HG03039 (cell line): ENCODE measurements at regions not wholly inside any gene's neighbourhood (a gene's known extent, or its start where the extent isn't known, plus 50 kb on each side); places are given as distances from the start of the nearest gene placed in this dataset.
"Not testable (repeated sequence)": the region's sequence is repeated elsewhere in the genome, so short reads cannot be mapped to it uniquely, and the experiment has no call there.

Source experiments
- ATAC-seq: cut with Tn5 transposase; IDR thresholded peaks from one replicate; pipeline ENCODE4 v1.9.1; 2021; ENCODE audit warnings: mild to moderate bottlenecking, moderate library complexity; ENCODE audit not compliant: unreplicated experiment

DNA sequence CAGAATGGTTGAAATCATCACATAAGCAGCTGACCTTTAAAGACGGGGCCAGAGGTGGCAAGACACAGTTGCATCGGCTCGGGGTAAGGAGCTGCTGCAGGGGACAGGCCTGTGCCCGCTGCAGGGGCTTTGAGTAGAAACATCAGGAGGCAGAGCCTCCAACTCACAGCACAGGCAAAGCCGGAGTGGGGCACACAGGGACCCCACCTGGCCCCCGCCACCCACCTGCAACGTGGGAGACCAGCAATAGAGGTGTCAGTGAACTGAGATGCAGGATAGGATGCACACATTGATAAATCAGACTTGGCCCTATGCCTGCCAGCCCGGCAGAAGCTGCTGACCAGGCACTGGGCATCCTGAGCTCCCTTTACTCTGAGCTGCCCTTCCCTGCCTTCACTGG, 257.2 kb downstream of the NPHP4 start:
- no peak for ATAC-seq

DNA sequence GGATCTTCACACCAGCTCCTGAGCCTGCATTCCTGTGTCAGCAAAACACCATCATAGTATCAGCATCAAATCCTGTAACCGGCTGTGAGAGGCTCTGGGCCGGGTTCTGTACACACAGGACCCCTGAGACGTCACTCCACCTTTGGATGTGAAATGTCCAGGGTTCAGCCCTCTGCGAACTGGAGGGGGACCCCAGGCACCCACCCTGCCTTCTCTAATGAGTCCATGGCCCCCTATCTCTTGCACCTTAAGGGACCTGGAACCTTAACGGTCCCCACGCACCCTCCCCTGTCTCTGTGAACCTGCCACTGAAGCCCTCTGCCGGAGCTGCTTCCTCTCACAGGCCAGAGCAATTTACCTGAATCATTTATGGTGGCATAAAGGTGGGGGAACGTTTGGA, 257.8 kb downstream of the NPHP4 start:
- no peak for ATAC-seq

DNA sequence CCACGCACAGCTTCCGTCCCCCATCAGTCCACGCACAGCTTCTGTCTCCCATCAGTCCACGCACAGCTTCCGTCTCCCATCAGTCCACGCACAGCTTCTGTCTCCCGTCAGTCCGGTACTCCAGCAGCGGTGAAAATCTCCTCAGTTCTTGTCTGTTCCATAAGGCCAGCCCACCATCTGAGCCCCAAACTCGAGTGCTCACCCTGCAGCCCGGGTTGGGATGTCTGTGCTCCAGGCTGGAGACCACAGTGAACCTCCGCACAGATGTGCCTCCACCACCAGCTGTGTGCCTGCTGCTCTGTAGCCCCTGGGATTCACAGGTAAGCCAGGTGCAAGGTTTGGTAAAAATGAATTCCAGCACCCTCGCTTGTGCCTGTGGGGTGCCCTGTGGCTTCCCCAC, 258.6 kb downstream of the NPHP4 start:
- ATAC-seq: no peak

DNA sequence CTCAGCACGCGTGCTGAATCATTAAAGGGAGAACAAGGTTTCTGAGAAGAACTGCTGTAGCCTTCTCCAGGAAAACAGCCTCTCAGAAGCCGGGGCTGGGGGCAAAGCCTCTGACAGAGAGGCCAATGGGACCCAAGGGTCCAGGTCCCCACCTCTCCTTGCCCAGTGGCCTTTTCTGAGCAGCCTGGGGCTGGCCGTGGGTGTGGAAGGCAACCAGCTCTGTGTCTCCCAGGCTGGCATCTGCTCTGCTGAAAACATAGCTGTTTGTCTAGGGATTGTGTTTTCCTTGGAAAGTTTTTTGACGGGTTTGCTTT, 261.2 kb downstream of the NPHP4 start:
- no peak for ATAC-seq

DNA sequence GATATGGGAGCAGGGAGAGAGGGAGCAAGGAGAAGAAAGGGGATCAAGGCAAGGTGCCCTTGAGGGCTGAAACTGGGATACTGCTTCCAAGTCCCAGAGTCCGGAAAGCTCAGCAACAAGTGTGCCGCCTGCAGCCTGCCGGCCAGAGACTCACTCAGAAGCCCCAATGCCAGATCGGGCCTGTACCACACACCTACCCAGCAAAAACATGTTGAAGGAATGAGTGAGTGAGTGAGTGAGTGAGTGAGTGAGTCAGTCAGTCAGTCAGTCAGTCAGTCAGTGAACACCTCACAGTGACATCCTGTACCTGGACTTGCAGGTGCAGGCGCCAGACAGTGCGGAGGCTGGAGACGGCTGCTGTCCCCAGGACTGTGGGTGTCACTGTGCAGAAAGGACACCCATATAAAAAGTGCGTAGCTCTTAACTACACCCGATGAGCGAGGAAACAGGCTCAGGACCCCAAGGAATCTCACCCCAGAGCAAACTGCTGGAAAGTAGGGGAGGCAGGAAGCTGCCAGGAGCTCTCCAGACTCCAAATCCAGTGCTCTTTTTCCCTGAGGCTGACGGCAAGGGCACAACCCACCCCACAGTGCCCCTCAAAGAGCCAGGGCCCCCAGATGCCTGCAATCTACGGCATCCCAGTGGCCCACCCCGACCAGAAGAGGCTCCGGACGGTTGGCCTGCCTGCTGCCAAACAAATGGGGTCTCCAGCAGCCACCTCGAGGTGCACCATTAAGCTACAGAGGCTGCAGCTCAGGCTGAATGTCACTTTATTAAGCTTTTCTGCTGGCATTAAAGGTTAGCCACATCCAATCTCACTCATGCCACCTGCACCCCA, 261.7 kb downstream of the NPHP4 start:
- ATAC-seq: no peak

DNA sequence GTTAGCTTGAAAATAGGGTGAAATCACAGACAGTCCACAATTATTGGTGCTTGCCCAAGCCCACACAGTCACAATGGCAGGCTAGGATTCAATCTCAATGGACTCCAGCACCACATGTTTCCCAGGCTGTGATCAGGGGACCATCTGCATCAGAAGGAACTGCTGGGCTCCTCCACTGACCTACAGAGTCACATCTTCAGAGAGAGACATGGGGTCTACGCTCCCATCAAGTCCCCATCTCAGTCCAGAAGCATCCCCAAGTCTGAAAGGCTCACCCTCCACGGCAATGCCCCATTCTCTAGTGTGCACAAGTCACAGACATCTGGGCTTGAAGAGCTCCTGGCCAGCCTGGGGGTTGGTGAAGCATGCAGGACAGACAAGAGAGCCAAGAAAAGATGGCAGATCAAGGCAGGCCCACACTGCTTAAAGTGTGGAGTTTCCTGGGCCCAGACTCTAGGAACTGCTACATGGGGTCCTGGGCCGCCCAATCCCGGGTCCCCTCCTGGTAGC, 262.5 kb downstream of the NPHP4 start:
- ATAC-seq: no peak

DNA sequence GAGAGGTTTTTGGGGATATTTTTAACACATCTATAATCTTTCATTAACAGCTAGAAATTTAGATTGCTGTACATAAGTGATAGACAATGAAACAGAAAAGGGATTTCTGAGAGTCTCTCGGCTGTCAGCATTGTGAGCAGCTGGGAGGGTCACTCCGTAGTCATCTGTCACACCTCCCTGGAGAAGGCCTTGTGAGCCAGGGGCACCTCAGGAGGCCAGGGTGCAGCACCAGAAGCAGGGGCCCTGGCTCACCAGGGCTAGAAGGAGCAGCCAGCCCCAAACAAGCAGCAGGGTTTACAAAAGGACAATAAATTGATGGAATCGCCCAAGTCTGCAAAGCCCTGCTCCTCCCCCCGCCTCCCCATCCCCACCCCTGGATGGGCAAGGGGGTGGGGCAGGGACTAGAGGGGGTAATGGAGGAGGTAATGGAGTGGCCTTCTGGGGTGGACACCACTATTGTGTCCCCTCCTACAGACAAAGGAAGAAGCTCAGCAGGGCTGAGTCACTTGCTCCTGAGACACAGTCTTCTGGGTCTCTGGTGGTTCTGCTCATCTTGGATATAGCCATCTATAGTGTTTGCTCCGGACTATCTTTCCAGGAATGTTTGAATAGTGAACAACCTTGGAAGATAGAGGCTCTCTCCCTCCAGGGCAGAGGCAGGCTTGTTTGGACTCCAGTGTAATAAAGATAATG, 263.4 kb downstream of the NPHP4 start:
- ATAC-seq: no peak

DNA sequence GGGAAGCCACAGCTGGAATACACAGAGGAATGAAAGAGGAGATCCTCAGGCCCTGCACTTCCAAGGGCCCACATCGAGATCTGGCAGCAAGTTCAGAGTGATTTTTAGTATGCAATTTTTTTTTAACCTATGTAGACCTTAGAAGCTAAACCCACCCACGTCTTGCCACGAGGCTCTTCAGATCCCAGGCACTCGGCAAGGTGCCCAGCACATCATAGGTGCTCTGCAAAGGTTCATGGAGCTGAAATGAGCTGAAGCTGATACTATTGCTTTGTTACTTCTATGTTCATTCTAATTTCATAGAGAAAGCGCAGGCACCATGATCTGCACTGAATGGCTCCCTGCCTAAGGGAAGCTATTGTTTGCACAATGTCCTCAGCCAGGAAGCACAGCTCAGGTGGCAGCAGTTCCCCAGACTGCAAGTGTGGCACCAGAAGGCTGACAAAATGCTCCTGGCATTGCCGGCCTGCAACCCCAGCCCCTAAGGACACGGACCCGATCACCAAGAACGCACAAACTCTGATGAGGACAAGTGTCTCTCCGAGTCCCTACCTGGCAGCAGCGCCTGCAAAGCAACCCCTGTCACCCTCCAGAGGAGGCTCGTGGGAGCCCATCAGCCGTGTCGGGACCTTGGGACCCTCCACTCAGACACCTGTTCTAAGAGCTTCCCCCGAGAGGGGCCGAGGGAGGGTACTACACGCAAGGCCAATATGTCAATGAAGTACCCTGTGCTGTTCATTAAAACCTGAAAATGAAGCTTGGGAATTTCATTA, 264.2 kb downstream of the NPHP4 start:
- ATAC-seq: no peak

DNA sequence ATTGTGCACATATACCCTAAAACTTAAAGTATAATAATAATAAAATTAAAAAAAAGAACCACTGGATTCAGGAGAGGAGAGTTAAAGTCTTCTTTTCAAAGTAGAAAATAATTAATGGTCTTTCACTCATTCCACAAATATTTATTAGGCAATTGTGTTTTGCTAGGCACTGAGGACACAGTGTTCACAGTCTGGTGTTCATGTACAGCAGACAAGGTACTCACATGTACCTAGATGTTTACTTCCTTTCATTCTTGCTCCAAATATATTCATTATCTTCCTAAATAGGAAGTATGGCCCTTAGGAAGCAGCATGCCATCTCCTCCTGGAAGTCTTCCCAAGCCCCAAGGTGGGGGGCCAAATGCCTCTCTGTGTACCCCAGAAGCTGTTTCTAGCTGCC, 265.0 kb downstream of the NPHP4 start:
- no peak for ATAC-seq

DNA sequence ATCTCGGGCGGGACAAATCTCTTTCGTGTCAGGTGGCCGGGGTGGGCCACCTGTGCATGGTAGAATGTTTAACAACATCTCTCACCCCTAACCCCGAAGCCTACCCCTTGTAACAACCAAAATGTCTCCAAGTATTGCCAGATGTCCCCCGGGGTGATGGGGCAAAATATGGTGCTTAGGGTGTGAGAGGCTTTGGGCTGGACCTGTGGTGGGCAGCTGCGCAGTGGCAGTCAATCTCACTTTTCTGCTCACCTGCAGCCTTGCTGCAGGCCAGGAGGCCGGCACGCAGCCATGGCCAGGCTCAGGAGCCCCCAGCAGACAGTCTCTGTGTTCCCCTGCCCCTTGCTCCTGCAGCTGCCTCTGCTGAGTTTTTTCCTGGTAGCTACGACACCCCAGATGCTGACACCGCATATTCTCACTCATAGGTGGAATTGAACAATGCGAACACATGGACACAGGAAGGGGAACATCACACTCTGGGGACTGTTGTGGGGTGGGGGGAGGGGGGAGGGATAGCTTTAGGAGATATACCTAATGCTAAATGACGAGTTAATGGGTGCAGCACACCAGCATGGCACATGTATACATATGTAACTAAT, 265.5 kb downstream of the NPHP4 start:
- not testable (repeated sequence) for ATAC-seq

DNA sequence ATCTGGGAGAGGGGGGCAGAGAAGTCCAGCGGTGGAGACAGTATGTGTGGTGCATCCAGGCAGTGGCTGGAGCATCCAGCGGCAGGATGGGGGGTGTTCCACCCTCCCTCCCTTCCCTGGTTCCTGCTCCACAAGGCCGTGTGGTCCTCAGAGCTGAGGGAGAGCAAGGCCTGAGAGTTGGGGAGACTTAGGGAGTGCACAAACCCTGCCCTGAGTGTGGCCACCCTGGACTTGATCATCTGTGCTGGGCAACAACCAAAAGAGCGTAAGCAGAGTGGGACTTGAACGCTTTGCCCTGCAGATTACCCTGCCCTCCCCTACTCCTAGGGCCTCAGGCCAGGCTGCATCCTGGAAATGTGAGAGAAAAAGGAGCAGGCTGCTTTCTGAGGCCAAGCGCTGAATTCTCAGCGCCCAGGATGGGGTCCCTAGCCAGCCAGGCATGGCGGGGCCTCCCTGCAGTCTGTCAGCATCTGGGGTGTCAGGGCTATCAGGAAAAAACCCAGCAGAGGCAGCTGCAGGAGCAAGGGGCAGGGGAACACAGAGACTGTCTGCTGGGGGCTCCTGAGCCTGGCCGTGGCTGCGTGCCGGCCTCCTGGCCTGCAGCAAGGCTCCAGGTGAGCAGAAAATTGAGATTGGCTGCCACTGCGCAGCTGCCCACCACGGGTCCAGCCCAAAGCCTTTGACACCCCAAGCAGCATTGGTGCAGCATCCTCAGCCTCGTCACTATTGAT, 266.2 kb downstream of the NPHP4 start:
- ATAC-seq: no peak

DNA sequence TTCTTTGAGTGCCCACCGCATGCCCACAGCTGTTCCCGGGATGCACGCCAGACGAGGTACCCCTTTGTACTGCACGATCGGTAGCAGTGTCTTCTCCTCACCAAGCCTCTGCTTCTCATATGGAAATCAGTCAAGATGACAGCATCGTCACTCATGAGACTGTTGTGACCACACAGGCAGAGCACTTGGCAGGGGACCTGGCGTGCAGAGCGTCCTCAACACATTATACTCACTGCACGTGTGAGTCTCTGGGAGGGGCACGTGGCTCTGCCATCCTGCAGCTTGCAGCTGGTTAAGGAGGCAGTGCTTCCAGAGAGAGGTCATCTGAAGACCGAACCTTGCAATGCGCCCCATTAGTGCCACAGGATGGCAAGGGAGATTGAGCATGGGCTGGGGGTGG, 266.8 kb downstream of the NPHP4 start:
- no peak for ATAC-seq

DNA sequence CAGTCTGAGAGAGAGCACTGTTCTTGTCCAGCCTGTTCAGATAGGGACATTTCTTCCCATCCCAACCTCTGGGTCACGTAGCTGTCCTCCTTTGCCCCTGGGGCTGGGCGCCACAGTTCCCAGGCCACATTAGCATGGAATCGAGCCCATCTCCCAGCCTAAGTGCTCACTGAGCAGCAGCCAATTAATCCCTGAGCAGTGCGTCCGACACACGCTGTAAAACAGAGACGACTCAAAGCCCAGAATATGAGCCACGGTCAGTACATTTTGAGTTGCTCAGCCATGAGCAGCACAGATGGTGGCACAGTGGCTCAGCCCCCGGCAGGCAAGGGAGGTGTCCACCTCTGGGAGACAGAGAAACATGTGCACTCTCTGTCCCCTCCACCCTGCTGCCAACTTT, 267.4 kb downstream of the NPHP4 start:
- no peak for ATAC-seq

DNA sequence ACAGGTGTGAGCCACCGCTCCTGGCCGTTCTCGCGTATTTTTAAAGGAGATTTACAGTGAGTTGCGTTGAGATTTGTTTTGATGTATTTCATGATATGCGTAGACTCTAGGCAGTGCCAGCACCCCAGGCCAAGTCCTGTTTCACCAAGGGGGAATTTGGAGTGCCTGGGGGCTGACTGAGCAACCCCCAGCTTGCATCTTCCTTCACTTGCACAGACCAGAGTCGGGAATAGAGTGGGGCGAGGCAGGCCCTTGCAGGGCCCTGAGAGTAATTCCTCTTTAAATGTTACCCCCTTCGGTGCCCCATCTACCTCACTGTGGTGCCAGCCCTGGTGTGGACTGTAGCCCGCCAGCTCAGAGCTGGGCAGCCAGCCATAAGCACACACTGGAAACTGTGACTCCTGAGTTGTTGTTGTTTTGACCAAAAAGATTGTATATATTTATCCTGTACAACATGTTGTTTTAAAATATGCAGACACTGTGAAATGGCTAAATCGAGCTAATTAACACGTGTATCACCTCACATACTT, 269.5 kb downstream of the NPHP4 start:
- ATAC-seq: no peak

DNA sequence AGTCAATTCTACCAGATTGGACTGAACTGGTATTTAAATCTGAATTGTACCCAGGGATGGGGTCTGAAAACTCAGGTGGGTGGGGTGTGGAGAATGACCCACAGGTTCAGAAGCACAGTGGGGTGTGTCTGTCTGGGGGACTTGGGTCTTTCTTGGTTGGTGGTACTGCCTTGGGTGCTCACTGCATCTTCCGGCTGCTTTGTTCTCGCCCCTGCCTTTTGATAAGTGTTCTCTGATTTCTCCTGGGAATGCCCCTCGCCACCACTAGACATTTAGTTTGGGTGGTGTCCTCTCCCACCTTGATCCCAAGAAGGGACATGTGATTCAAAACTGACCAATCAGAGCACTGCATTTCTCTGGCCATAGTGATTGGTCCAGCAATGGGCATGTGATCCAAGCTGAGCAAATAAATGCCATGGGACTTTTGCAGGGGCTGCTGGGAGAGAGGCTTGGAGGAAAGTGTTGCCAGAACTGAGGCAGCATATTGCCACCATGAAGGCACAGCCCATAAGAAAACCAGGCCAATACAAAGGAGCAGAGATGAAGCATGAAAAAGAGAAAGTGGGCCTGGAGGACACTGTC, 270.5 kb downstream of the NPHP4 start:
- no peak for ATAC-seq

DNA sequence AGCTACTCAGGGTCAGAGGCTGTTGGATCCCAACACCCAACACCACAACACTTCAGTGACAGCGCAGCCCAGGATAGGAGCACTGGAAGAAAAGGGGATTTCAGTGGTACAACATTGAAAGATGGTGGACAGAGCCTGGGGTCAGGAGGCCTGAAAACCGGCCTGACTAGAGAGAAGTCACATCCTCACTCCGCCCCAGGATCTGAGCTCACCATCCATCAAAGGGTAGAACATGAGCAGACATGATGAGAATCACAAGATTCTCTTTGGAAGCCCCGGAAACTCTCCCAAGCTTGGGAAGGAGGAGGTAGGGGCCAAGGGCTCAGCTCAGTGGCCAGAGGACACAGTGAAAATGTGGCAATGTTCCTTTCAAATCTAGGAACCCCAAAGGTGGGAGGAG, 271.3 kb downstream of the NPHP4 start:
- no peak for ATAC-seq

DNA sequence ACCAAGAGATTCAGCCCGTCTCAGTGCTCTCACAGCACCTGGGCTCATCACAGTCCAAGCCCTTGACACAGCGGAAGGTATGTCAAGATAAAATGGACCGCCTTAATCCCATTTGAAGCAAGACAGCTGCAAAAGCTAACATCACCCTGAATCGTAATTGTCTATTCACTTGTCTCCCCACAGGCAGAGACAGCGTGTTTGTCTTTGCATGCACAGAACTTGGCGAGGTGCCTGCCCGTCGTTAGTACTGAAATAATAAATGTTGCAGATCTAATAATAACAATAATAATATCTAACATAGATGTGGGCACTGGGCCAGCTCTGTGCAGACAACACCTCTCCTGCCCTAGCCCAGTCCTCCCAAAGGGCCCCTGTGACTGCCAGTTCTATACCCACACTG, 271.7 kb downstream of the NPHP4 start:
- no peak for ATAC-seq

DNA sequence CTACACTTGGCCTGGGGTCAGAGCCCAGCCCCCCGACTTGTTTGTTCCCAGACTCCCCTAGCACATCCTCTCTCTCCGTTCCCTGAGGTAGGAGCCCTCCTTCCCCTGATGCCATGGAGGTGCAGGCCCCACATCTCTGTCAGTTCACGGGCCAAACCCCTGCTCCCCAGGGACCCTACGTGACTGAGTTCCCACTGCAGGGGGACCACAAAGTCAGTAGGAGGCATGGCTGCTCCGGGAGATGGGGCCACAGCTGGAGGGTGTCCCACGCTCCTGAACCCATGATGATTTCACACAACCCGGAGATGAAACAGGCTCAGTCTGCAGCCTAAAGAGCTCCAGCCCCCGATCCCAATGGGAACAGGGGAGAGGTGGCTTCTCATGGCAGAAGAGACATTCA, 272.2 kb downstream of the NPHP4 start:
- no peak for ATAC-seq

DNA sequence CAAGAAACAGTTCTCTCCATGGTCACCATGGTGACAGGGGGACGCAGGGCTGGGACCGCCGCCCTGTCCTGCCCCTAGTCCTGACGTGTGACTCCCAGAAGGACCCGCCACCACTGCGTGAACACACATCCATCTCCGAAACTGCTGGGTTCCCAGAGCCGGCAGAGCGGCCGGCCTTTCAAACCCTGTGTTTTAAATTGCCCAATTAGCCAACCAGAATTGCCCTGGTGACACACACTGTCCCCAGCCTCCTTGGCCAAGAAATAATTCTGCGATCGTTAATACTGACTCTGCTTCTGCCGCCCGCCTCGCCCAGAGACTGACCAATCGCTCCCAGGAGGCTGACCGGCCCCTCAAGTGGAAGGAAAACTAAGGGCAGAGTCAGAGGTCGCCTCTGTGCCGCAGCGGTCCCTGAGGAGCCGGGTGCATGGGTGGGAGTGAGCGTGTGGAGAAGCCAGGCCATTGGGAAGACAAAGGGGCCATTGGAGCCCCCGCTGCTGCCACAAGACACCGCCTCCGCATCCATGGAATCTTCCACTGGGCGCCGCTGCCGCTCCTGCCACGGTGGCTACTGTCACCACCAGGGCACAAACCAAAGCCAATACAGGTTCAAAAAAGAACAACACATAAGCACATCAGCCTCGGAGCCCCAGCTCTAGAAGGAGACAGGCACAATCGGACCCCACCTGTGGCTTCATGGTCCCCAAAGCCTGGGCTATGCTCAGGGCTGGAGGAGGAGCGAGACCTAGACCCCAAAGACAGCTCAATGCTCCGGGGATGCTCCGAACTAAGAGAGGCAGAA, 273.2 kb downstream of the NPHP4 start:
- no peak for ATAC-seq
